ENCODE measurements at regions not wholly inside any gene's neighbourhood (a gene's known extent, or its start where the extent isn't known, plus 50 kb on each side); places are given as distances from the start of the nearest gene placed in this dataset.

DNA sequence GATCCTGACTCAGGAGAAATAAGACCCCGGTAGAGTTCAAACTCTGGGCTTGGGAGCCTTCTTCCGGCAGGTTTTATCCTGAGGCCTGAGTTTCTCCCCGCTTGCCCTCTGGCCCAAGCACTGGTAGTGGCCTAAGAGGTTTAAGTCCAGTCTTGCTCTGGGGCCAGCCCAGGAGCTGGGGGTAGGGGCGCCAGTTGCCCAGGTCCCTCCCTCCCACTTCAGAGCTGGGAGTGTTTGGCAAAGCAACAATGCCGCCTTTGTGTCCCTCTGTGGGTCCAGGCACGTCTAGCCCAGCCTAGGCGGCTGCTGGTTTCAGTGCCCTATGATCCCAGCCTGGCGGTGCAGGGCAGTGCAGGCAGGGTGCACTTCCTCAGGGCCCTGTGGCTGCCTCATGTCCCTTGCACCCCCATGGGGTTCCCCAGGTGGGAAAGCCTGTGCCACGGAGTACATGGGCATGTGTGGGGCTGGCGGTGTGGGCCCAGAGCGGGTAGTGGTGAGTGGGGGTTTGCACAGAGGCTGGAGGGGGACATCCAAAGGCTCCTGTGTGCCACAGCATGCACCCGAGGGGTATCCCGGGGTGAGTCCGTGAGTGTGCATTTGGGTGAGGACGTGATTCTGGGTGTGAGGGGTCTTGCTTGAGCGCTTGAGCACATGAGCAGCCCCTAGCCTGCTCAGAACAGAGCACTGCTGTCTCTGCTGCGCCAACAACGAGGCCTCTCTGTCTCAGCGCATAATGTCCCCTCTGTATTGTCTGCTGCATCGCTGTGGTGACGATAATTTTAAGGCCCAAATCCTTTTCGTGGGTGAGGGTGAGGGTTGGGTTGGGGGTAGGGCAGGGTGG lies 61.7 kb upstream of the PSD2 start:
- no peak for DNase-seq
- no peaks in the 10 kb centered on the region for H3K36me3 ChIP-seq
- TF ChIP-seq EP300 (IDR thresholded peaks at IDR 0.05), result no peak
- TF ChIP-seq, protein P1, sequence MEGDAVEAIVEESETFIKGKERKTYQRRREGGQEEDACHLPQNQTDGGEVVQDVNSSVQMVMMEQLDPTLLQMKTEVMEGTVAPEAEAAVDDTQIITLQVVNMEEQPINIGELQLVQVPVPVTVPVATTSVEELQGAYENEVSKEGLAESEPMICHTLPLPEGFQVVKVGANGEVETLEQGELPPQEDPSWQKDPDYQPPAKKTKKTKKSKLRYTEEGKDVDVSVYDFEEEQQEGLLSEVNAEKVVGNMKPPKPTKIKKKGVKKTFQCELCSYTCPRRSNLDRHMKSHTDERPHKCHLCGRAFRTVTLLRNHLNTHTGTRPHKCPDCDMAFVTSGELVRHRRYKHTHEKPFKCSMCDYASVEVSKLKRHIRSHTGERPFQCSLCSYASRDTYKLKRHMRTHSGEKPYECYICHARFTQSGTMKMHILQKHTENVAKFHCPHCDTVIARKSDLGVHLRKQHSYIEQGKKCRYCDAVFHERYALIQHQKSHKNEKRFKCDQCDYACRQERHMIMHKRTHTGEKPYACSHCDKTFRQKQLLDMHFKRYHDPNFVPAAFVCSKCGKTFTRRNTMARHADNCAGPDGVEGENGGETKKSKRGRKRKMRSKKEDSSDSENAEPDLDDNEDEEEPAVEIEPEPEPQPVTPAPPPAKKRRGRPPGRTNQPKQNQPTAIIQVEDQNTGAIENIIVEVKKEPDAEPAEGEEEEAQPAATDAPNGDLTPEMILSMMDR (IDR thresholded peaks at IDR 0.05), result no peak
- TF ChIP-seq POLR2A (IDR thresholded peaks at IDR 0.05), result no peak
- no peak for TF ChIP-seq POLR2AphosphoS5 (IDR thresholded peaks at IDR 0.05)
- intact Hi-C loops (cut with DNase I), result no loop called here
- H3K27me3 ChIP-seq, result no peaks in the 10 kb centered on the region
- H3K4me3 ChIP-seq, result no peak overlapping the region
- H3K4me1 ChIP-seq, result no peaks in the 10 kb centered on the region
- WGBS, 2 donors, result 56 to 77% methylated on average over 22 of the region's 22 CpGs
- peak overlapping the region in 3 of 4 donors; percentile 28 to 56 (median 53) for H3K27ac ChIP-seq
- H3K9me3 ChIP-seq, result no peaks in the 10 kb centered on the region

DNA sequence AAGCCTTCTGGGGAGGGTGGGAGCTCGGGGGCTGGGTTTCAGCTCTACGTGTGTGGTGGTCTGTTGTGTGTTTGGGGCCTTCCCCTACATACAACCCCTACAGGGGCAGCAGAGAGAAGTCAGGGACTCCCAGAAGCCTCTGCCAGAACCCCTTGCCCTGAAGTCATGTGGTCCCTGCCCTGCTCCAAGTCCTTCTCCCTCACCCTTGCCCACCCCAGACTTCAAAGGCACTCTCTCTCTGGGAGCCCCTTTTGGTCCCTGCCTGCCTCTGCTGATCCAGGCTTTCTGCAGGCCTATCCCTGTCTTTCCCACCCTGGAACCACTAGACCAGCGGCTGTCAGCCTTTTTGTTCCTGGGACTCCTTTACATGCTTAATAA lies 61.1 kb upstream of the PSD2 start:
- no peak for DNase-seq
- intact Hi-C loops (cut with DNase I), result no loop called here
- no peaks in the 10 kb centered on the region for H3K36me3 ChIP-seq
- H3K27me3 ChIP-seq, result no peaks in the 10 kb centered on the region
- WGBS, 2 donors, result 86 to 91% methylated on average over 3 of the region's 3 CpGs
- no peak overlapping the region for H3K4me3 ChIP-seq
- no peaks in the 10 kb centered on the region for H3K9me3 ChIP-seq
- peak overlapping the region in 2 of 4 donors; percentile 53 to 56 for H3K27ac ChIP-seq
- TF ChIP-seq, protein P1 (IDR thresholded peaks at IDR 0.05), result no peak
- no peak for TF ChIP-seq EP300 (IDR thresholded peaks at IDR 0.05)
- no peak for TF ChIP-seq POLR2AphosphoS5 (IDR thresholded peaks at IDR 0.05)
- H3K4me1 ChIP-seq, result no peaks in the 10 kb centered on the region

DNA sequence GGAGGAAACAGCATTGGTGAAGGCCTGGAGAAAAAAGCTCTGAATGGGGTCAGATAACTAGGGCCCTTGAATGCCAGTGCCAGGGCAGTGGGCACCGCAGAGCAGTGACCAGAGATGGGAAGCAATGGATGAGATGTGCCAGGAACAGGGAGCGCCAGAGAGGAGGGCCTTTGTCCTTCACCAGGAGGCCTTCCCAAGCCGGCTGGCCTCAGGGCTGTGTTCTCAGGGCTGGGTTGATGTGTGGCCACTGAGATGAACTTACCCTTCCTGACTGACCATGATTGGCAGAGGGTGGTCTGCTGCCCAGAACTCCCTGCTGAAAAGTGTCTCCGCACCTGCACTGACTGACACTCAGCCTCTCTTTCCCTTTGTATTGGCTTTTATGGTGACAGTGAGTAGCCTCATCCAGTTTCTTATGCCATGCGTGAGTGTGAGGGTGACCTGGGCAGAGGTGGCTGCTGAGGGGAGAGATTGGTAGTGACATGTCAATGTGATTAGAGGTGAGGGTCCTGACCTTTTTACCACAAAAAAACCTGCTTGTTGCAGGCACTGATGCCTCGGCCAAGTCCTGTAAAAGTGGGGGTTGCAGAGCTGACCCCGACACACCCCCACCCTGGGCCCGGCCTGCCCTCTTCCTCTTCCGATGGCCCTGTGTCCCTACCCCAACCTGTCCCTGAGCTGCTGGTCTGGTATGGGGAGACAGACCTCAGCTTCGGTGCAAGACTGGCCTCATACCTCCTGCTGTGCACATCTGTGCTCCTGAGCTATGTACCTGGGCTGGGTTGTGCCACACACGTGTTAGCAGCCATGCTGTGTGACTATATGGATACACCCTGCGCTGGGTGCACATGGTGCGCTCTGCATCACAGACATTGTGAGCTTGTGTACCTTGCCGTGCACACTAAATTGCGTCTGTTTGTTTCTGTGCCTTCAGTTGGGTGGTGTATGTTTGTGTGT lies 57.1 kb upstream of the PSD2 start:
- WGBS, 2 donors, result 75 to 89% methylated on average over 15 of the region's 15 CpGs
- DNase-seq, result no peak
- H3K4me1 ChIP-seq, result no peaks in the 10 kb centered on the region
- intact Hi-C loops (cut with DNase I), result no loop called here
- H3K27me3 ChIP-seq, result no peaks in the 10 kb centered on the region
- H3K27ac ChIP-seq, result no peak overlapping the region
- TF ChIP-seq, protein P1 (IDR thresholded peaks at IDR 0.05), result no peak
- no peak for TF ChIP-seq EP300 (IDR thresholded peaks at IDR 0.05)
- TF ChIP-seq POLR2A (IDR thresholded peaks at IDR 0.05), result no peak
- TF ChIP-seq POLR2AphosphoS5 (IDR thresholded peaks at IDR 0.05), result no peak
- no peak overlapping the region for H3K4me3 ChIP-seq
- H3K9me3 ChIP-seq, result no peaks in the 10 kb centered on the region
- no peaks in the 10 kb centered on the region for H3K36me3 ChIP-seq

DNA sequence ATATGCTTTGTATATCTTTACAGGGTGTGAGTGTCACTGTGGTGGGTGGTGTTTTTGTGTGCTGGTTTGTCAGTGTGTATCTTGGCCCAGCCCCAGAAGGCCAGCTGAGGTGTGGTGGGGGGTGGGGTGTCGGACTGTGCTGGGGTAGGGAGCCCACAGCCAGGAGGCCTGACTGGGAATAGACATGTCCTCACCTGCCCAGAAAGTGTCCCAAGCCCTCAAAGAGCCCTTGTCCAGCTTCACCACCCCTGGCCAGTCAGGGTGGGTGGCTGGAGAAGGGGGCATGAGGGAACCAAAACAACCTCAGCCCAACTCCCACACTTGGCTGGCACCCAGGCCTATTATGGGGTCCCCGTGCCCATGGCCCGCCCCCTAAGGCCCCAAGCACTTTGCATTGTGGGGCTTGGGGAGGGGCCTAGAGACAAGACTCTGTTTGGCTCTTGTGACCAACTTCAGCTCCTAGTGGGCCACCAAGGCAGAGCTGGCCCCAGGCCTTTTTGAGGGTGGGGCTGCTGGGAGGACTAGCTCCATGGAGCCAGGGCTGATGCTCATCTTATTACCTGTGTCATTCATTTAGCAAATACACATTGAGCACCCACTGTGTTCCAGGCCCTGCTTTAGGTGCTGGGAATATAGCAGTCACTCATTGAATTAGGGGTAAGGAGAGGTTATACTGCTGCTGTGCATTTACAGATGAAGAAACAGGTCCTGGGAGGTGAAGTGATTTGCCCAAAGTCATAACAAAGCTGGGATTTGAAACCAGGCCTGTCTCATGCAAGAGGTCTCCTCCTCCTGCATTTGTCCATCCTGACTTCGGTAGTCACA lies 56.2 kb upstream of the PSD2 start:
- H3K36me3 ChIP-seq, result no peaks in the 10 kb centered on the region
- no peaks in the 10 kb centered on the region for H3K27me3 ChIP-seq
- intact Hi-C loops (cut with DNase I), result no loop called here
- H3K4me1 ChIP-seq, result no peaks in the 10 kb centered on the region
- H3K27ac ChIP-seq, result no peak overlapping the region
- no peak overlapping the region for H3K4me3 ChIP-seq
- no peak for DNase-seq
- WGBS, 2 donors, result 59 to 79% methylated on average over 4 of the region's 4 CpGs
- H3K9me3 ChIP-seq, result no peaks in the 10 kb centered on the region
- no peak for TF ChIP-seq EP300 (IDR thresholded peaks at IDR 0.05)
- no peak for TF ChIP-seq POLR2A (IDR thresholded peaks at IDR 0.05)
- no peak for TF ChIP-seq POLR2AphosphoS5 (IDR thresholded peaks at IDR 0.05)
- TF ChIP-seq, protein P1 (IDR thresholded peaks at IDR 0.05), result no peak

All from sigmoid colon (tissue), 6 donors.